RKO (cell line): ENCODE measurements at regions not wholly inside any gene's neighbourhood (a gene's known extent, or its start where the extent isn't known, plus 50 kb on each side); places are given as distances from the start of the nearest gene placed in this dataset.
A peak's percentile ranks its signal among the peaks of the same experiment; 100 is the strongest.

Source experiments
- DNase-seq: peaks from one replicate; pipeline ENCODE4 v3.0.0-alpha.2; 2016; ENCODE audit warnings: low spot score

DNA sequence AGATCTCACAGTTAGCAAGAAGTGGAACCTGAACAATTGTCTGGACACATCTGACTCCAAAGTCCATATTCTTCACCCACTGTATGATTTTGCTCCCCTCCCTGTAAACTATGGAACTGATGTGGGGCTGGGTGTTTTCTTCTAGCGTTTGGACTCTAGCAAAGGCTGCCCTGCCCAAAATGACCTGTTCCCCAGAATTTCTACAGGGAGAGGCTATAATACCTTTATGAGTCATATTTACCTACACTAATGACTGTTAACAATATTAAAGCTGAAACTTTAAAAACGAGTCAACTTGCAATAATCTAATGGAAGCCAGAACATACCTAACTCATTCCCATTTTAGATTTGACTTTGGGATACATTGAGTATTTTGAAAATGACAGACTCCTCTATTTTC, 531.2 kb upstream of the CFAP20DC start:
- DNase-seq = no peak

DNA sequence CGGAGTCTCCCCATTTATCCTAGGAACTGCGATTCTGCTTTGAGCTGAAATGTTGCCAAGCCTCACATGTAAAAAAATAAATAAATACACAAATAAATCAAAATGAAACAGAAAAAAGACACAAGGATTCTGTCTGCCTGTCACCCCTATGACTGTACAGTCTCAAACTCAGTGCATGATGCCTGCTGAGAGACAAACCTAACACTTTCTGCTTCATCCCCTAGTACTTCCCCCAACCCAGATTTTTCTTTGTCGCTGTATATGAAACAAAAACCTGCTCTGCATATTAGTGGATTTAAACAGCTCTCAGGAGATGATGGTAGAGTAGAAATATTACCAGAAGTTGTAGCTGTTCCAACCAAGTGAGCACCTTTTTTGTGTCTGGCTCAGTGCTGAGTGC, 530.7 kb upstream of the CFAP20DC start:
- no peak for DNase-seq

DNA sequence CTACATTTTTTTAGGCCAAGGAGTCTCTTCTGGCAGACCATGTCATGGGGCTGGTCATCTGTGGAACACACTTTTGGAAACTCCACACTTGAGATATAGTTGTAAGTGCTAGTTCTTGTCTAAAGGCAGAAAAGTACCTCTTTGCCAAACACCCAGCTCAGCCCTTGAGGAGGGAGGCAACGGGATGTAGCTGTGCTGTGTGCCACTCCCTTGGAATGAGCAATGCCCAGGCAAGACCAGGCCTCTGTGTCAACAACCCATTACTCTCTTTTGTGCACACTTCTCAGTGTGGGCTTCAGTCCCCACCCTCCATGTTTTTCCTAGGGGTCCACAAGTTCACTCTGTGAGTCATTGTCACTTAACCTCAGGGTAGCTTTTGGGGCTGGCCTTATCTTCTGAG, 528.3 kb upstream of the CFAP20DC start:
- no peak for DNase-seq

DNA sequence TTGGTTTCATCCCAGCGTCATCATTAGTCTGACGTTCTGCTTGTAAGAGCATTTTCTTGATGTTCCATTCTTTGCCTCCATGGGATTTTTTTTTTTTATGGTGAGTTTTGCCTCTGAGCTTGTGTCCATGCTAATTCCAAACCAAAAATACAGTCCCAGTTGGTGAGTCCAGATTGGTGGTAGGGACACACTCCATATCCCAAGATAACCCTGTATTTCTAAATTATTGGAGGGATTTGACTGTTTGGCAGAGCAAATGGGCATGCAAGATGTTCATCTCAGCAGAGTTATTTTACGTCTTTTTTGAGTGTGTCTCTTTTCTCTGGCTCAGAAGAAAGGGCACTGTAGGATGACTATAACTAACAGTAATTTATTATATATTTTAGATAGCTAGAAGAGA, 526.8 kb upstream of the CFAP20DC start:
- DNase-seq = no peak

DNA sequence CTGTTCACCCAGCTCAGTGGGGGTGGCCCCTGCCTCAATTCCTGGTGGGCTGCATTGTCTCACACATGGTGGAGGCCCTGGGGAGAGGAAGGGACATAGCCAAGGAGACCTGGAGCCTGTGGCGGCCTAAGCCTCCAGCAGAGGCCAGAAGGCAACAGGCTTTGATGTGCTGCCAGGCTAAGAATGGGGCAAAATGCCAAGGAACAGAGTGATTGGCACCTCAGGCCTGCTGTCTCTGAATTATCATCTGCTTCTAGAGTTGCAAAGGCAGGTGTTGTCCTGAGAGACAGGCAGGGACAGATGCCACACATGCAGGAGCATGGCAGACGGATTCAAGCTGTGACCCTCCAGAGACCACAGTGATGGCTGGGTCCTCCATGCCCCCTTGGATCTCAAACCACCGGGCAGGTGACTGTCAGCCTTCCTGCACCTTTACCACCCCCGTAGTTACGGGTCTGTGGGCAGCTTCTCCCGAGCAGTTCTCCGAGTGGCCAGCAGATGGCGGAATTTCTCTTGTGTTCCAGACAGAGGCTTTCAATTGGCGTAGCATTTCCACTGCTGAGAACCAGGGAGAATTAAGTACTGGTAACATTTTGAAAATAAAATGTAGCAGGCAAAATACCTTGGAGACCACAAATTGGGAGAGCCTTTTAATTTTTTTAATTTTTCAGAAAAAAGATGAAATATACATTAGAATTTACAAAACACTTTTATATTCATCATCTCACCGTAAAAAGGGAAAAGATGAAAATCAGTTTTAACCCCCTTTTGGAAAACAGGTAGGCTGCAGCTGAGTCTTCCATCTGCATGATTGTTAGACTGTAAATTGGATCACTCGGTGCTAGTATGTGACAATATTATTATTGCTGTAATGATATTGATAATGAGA, 525.5 kb upstream of the CFAP20DC start:
- DNase-seq = peak; percentile 66

DNA sequence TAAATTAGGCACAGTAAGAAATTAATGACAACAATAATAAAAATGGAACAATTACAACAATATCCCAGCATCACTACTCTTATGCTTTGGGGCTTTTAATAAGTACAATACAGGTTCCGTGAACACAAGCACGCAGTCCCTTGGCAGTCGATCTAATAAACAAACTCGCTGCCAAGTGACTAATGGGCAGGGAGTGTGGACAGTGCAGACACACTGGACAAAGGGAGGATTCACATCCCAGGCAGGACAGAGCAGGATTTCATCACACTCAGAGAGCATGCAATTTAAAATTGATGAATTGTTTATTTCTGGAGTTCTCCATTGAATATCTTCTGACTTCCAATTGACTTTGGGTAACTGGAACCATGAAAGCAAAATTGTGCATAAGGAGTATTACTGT, 524.1 kb upstream of the CFAP20DC start:
- no peak for DNase-seq

DNA sequence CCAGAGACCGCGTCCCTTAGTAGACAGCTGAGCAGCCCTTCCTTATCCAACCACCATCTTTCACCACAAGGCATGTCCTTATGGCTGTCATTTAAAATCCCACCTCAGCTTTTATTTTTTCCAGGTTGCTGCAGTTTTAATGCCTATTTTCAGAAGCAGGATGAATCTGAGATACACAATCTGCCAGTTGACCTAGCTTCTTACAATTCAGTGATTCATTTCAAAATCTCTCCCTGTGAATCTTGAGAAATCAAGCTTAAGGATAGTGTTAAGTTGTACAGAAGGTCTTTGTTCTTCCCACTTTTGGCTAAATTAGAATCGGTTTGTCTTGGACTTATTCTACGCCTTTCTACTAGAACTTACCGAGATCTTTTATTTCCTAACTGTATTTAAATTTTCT, 522.3 kb upstream of the CFAP20DC start:
- DNase-seq = no peak

DNA sequence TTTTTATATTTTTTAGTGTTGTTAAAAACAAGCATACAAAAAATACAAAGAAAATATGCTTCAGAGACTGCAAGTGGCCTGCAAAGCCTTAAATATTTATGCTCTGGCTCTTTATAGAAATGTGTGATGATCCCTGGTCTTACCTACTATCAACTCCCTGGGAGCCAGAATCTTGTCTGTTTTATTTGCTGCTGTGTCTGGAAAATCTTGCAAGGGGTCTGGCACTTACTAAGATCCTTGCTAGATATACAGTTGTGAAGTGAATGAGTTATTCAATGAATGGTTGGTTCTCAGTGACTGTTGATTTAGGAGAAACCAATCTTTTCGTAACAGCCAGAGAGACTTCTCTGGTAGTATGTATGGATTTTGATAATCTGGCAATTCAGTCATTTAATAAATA, 521.0 kb upstream of the CFAP20DC start:
- no peak for DNase-seq

DNA sequence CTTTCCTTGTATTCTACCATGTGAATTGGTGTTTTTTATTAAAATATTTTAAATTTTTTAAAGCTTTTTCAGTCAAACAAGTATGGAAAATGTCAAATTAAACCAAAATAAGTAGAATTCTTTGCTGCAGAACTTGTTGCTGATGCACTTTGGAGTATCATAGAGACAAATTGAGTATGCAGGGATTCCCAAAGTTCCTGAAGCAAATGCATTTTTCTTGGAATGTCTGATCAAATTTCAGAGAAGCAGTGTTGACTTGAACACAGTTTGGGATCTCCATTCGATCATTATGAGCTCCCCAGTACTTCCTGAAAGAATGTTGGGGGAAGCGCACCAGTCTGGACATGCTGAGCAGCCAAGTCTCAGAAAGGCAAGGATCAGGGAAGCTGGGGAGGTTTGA, 517.8 kb upstream of the CFAP20DC start:
- DNase-seq = no peak

DNA sequence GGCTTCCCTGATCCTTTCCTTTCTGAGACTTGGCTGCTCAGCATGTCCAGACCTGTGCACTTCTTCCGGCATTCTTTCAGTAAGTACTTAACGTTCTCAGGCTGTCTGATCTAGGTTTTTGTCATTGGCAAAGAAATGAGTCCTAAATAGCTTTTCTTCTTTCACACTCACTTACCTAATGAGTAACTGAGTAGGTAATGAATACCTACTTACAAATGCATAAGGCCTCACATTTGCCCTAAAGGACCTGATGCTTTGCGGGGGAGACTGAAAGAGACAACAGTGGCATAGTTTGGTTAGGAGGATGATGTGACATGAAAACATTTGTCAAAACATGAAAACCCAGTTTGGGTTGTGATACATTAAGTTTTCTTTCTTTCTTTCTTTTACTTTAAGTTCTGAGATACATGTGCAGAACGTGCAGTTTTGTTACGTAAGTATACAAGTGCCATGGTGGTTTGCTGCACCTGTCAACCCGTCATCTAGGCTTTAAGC, 516.7 kb upstream of the CFAP20DC start:
- DNase-seq = no peak

DNA sequence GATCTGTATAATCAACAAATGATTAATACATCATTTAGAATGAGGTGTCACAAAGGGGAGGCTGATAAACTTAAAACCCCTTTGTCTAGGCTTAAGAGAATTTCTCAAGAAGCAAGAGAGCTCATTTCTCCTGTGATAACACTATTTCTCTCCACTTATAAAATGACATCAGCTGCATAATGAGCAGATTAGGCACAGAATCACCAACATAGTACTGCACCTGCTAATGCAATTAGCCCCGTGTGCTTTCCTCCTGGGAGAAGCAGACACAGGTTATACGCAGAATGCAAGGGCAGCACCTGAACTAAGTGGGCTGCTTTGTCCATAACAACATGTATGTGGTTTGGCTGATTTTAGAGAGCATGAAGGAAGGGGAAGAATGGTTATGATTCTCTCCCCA, 515.3 kb upstream of the CFAP20DC start:
- DNase-seq = no peak

DNA sequence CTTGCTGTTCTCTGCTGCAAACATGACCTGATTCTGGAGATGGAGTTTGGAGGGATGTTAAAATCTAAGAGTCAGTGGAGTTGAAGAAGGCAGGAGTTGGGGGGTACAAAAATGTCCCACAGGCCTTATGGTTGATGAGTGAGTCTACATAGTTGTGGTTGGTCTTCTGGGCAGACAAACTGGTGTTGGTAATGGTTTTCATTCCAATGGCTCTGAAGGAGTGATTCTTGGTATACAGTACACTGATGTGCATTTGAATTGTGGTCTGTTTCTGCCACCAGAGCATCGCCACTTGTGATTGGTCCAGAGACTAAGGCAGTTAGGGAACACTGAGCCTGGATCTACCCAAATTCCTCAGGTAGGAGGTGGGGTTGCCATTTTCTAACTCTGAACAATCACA, 514.1 kb upstream of the CFAP20DC start:
- no peak for DNase-seq

DNA sequence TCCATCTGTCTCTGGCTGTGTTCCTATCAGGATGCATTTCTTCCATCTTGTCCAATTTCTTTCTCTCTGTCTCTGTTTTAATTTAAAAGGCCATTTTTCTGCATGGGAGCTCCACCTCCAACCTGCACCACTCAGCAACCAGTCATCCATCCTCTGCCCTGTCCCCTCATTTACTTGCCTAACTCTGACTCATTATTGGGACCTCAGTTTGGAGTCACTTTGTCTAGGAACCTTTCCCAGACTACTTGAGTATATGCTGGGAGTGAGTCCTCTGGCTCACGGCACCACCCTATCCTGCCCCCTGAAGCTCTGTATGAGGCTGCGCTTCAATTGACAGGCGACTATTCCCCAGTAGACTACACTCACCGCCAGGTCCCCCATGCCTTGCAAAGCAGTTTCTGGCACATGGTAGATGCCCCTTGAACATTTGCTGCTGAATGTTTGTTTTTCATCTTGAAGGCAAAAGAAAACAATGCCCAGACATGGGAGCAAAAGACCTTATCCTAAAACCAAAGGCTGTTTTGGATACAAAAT, 513.3 kb upstream of the CFAP20DC start:
- no peak for DNase-seq

DNA sequence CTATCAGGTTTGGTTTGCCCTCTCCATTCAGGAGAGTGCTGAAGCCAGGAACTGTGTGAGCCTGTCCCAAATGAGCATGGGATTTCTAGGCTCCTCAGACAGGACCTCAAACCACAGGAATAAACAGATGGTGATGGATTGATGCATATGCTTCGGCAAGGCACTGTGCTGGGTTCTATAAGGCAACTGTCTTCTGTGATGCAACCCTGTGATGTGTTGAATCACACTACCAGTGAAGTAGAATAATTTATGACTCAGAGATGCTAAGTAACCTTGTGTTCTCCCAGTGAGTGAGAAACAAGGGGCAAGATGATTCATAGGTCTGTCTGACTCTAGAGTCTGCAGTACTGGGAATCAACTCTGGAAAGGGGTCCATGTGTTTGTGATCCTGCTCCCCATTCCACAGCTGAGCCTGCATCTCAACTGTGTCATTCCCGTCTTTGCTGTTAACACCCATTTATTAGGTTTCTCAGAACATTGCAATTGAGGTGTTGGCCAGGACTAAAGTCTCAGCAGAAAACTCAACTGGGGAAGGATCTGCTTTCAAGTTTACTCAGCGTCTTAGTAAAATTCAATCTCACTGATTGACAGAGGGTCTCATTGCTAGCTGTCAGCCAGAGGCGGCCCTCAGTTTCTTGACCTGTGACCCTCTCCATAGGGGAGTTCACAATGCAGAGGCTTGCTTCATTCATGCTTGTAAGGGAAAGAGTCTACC, 510.1 kb upstream of the CFAP20DC start:
- peak; percentile 90 for DNase-seq

DNA sequence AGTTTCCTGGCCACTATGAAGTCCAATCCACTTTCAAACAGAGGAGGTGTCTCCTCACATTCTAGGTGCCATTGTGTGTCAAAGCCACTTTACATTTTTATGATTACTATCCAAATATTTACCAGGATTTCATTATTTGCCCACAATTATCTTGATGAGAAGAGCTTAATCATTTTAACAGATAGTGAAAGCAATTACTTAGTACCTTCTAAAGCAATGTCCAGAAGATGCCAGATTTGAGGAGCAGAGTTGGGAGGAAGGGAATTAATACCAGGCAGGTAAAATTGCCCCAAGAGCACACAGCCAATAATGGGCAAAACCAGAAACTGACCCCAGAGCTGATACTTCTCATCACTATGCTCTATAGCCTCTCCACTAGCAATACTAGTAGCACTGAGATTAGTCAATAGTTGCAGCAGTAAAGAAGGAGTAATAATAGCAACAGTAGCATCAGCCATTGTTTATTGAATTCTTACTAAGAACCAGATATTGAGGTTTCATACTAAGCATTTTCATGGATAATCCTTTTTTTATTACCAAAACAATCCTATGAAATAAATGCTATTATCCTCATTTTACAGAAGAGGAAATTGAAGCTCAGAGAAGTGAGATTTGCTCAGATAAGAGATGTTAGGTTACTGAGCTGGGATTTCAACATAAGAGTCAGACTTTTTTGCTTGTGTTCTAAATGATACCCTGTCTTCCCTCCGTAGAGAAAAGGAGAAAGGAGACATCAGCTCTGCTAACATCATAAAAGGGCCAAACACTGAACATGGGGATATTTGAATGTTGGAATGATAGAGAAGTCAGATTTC, 509.3 kb upstream of the CFAP20DC start:
- no peak for DNase-seq

DNA sequence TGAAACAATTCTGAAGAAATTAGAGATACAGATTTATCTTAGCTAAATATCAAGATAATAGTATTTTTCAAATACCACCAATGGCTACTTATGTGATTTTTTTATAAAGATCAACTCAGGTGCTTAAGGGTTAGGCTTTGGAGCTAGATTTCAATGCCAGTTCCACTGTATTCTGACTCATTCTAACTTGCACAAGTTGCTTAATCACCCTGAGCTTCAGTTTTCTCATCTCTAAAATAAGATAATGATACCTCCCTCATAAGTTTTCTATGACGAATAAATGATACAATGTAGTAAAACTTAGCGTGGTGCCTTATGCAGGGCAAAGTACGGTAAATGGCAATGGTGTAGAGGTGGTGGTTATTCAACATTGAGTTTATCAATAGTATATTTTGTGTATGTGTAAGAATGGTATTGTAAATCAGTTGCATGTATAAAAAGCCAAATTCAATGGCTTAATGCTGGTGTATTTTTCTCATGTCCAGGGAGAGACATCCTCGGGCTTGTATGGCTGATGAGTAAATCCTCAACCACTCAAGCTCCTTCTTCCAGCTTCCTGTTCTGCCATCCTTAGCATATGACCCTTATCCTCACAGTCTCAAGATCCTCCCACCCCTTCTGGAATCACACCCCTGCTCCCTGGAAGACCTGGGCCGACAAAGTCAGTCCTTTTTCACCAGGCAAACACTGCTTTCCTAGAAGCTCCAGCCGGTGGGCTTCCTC, 505.9 kb upstream of the CFAP20DC start:
- DNase-seq = peak; percentile 3

DNA sequence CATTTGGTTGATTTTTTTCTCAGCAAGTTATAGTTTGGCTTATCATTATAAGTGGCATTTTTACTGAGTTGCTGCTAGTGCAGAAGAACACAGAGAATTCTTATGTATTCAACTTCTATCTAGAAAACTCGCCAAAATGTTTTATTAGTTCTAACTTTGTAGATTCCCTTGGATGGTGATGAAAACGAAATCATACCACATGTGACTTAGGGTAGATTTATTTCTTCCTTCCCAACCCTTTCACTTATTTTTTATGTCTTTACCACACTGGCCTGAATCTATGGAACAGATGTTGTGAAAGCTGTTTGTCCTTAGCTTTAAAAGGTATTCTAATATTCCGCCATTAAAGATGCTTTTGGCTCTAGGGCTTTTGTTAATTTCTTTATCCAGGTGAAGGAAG, 503.3 kb upstream of the CFAP20DC start:
- no peak for DNase-seq

DNA sequence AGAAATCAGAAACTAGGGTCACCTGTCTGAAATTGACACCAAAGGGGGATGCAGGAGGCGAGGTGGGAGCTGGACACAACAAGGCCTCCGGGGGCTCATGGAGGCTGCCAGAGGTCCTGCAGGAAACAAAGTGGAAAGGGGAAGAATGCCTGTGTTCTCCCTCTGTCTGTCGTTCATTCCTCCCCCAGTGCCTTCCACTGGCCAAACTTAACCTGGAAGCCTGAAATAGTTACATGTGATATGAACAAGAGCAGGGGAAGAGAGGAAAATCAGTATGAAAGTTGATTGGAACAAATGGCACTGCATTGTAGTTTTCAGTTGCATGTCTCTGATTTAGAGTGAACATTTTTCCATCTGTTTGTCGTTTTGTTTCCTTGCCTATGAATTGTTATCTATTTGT, 502.0 kb upstream of the CFAP20DC start:
- DNase-seq = no peak

DNA sequence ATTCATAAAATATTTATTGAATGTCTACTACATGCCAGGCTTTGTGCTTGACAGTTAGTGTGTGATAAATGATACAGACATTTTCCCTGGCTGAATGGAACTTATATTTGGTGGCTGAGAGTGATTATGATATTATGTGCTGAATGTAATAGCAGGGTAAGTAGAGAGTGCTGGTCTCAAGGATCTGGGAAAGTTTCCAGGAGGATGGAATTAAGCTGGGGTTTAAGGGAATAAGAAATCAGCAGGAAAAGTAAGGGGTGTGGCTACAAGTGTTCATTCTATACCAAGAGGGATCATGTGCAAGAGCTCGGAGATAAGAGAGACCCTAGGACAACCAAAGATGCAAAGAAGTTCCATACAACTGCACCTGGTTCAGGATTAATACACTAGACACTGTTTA, 500.1 kb upstream of the CFAP20DC start:
- no peak for DNase-seq

DNA sequence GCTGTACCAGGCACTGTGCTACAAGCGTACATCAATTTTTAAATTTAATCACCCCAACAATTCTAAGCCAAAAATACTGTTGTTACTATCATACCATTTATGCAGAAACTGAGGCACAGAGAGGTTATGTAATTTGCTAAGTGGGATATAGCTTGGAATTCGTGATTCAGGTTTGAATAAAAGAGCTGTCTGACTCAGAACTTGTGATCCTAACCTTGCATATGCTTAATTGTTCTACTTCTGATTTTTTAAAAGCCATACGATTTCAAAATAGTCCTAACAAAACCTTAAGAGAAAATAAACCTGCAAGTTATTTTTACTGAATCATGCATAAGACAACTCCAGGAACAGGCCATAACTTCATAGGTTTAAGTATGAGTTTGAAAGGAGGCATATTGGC, 498.0 kb upstream of the CFAP20DC start:
- DNase-seq = no peak

DNA sequence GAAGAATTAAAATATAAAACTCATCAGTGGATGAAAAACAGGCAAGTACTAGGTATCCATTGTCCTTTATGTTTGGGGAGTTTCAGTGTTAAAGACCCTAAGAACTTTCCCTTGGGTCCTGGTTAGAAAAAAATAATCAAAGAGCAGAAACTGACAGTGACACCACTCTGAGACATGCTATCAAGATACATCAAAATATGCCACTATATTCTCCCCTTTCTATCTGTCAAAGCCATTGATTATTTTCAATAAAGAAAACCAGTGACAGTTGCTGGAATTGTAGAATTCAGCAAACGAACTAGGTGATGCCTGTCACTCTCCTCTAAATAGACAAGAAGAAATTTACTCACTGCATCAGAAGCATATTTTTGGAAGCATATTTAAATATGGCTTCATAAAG, 496.7 kb upstream of the CFAP20DC start:
- no peak for DNase-seq

DNA sequence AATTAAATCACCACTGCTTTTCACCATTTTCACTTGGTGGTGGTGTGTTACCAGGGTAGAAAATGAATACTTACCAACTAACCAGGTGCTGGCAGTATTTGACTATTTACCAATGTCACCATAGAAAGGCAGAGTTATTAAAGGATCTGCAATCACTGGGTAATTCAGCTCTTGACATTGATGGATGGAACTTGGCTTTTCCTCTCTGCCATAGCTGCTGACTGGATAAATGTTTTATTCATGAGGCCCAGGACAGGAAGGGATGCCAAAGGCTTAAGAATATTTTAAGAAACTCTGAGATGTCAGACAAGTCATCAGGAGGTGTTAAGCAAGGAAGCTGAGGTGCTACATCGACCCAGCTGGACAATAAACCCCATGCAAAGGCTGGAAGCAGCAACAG, 495.5 kb upstream of the CFAP20DC start:
- no peak for DNase-seq
